ENCODE measurements at regions not wholly inside any gene's neighbourhood (a gene's known extent, or its start where the extent isn't known, plus 50 kb on each side); places are given as distances from the start of the nearest gene placed in this dataset.

- no peak for TF ChIP-seq POLR2A (IDR thresholded peaks at IDR 0.05)
- TF ChIP-seq CTCF (IDR thresholded peaks at IDR 0.05), result no peak
Measured at GRCh38 chr10:83166344-83166743, 973.0 kb upstream of the GHITM start.
